Endothelial cell of umbilical vein (primary cell): ENCODE measurements at regions not wholly inside any gene's neighbourhood (a gene's known extent, or its start where the extent isn't known, plus 50 kb on each side); places are given as distances from the start of the nearest gene placed in this dataset.

Experiments
- BruUV-seq: library from RNA; stranded (reverse); fragments of 400-500 nt; replicated peaks from 2 replicates; lab custom pipeline; 2021; lab: Mats Ljungman, UMichigan
- CTCF ChIA-PET: fragments of 300-600, 350-600 bp; sonication (Branson Sonifier 250); formaldehyde crosslinking; loops from one replicate; lab custom pipeline; 2021; ENCODE audit warnings: antibody characterized with exemption, inconsistent platforms; lab: Charles Lee
- POLR2A ChIA-PET: fragments of 300-600, 350-600 bp; sonication (Branson Sonifier 250); formaldehyde crosslinking; loops from one replicate; lab custom pipeline; 2021; ENCODE audit warnings: antibody characterized with exemption, inconsistent platforms; lab: Charles Lee
- DNase-seq: peaks from one replicate; pipeline ENCODE4 v3.0.0-alpha.2; 2011; ENCODE audit warnings: low read depth, low spot score
- FAIRE-seq: peaks from 2 replicates; lab custom pipeline; 2011; peaks lifted over from hg19 to GRCh38; lab: Jason Lieb, UNC
- H2AFZ ChIP-seq: 2 replicates; pipeline ENCODE4 v1.6.0; 2012; ENCODE audit warnings: low read depth, low read length, control low read depth, inconsistent platforms
- H3K27ac ChIP-seq: 2 replicates; pipeline ENCODE4 v1.5.1; 2011; ENCODE audit warnings: low read depth, mild to moderate bottlenecking, control low read depth, low read length, moderate library complexity; ENCODE audit not compliant: insufficient read depth
- H3K27me3 ChIP-seq, 2 experiments: 2 replicates each; pipeline versions ENCODE4 v1.6.0 to v1.6.1; 2011; ENCODE audit warnings: low read length in 2 of 2, mixed read lengths in 1 of 2; ENCODE audit not compliant: control insufficient read depth in 2 of 2, insufficient read depth in 2 of 2
- H3K36me3 ChIP-seq, 2 experiments: 2 replicates in 1 of 2; 3 replicates in 1 of 2; pipeline ENCODE4 v1.5.1; 2011; ENCODE audit warnings: low read length in 2 of 2, mild to moderate bottlenecking in 1 of 2, moderate library complexity in 1 of 2; ENCODE audit not compliant: control insufficient read depth in 2 of 2, insufficient read depth in 2 of 2; ENCODE audit errors: extremely low read depth in 1 of 2
- H3K4me1 ChIP-seq: 3 replicates; pipeline ENCODE4 v1.5.1; 2011; ENCODE audit warnings: mild to moderate bottlenecking, low read length; ENCODE audit not compliant: control insufficient read depth, insufficient read depth; ENCODE audit errors: extremely low read depth
- H3K4me2 ChIP-seq: 2 replicates; pipeline ENCODE4 v1.6.1; 2011; ENCODE audit warnings: low read length, control low read depth, mixed read lengths; ENCODE audit not compliant: insufficient read depth
- H3K4me3 ChIP-seq, 3 experiments: fragments of 200-600 bp in 1 of 3; sonication (generic), shearing (Covaris generic) in 1 of 3; replicated peaks in 1 of 3; 2 replicates each; pipeline ENCODE4 v1.5.1; 2011 to 2016; ENCODE audit warnings: control low read depth in 3 of 3, low read length in 3 of 3, mild to moderate bottlenecking in 2 of 3, inconsistent platforms in 1 of 3, low read depth in 1 of 3, moderate library complexity in 1 of 3; ENCODE audit not compliant: insufficient read depth in 1 of 3
- H3K79me2 ChIP-seq: 2 replicates; pipeline ENCODE4 v1.6.0; 2012; ENCODE audit warnings: low read length, inconsistent platforms; ENCODE audit not compliant: control insufficient read depth, insufficient read depth
- H3K9ac ChIP-seq: replicated peaks from 2 replicates; pipeline ENCODE3; 2011; ENCODE audit warnings: low read length, control low read depth; ENCODE audit not compliant: insufficient read depth; ENCODE audit errors: extremely low read depth
- H3K9me1 ChIP-seq: replicated peaks from 3 replicates; pipeline ENCODE4 v1.6.0; 2011; ENCODE audit warnings: mild to moderate bottlenecking, low read length; ENCODE audit not compliant: control insufficient read depth, insufficient read depth; ENCODE audit errors: extremely low read depth
- H3K9me3 ChIP-seq: replicated peaks from 2 replicates; pipeline ENCODE4 v1.5.1; 2012; ENCODE audit warnings: low read length, inconsistent platforms; ENCODE audit not compliant: control insufficient read depth, insufficient read depth
- H4K20me1 ChIP-seq: replicated peaks from 2 replicates; pipeline ENCODE3; 2011; ENCODE audit warnings: mild to moderate bottlenecking, low read length; ENCODE audit not compliant: control insufficient read depth, insufficient read depth; ENCODE audit errors: extremely low read depth
- FOS ChIP-seq: IDR thresholded peaks from 2 replicates; pipeline ENCODE4 v1.6.1; 2011; ENCODE audit warnings: mild to moderate bottlenecking, low read length, moderate library complexity, borderline replicate concordance; ENCODE audit not compliant: insufficient read depth
- GATA2 ChIP-seq: IDR thresholded peaks from 2 replicates; pipeline ENCODE4 v1.7.0; 2011; ENCODE audit warnings: low read depth, mild to moderate bottlenecking, moderate library complexity, mixed read lengths, low read length; ENCODE audit not compliant: insufficient read length, insufficient read depth
- MYC ChIP-seq: IDR thresholded peaks from one replicate; pipeline ENCODE4 v1.6.1; 2011; ENCODE audit warnings: mild to moderate bottlenecking, low read depth, low read length
- POLR2A ChIP-seq: IDR thresholded peaks from 2 replicates; pipeline ENCODE4 v1.6.1; 2012; ENCODE audit warnings: low read depth, mild to moderate bottlenecking, control low read depth, low read length
- dilution Hi-C: fragments of 300-500 bp; cut with MboI; formaldehyde crosslinking; loops from one replicate; pipeline ENCODE4 v1.15.0; 2019; ENCODE audit warnings: low sequenced_read_pairs; ENCODE audit not compliant: extremely low pct_ligation_motif_present
- intact Hi-C: fragments of 100-400 bp; cut with micrococcal nuclease; formaldehyde crosslinking; loops from one replicate; pipeline ENCODE4 v1.10.0; 2022
- TF ChIP-seq, protein P1 (sequence below): IDR thresholded peaks from 2 replicates; pipeline ENCODE4 v1.6.1; 2011; ENCODE audit not compliant: insufficient read depth, insufficient read length

DNA sequence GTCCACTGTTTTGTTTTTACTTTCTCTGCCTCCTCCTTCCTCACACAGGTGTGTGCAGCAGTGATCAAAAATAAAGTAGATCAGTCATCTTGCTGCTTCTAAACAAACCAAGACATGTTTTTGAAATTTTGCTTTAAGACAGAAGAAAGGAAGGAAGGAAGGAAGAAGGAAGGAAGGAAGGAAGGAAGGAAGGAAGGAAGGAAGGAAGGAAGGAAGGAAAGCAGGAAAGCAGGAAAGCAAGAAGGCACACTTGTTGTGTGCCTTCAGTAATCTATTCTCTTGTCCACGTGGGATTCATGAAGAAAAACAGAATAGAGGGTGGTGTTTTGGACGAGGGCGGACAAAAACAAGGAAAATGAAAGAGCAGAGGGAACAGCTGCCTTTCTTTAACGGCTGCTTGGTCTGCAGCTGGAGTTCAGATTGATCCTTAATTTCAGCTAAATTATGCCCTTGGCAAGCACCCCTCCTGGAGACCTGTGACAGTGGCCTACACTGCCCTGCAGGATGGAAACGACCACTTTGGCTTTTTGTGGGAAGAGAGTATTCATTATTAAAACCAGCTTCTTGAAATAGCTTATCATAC, 188.5 kb upstream of the IRX3 start:
- Histone ChIP-seq H3K79me2 (no peaks in the 10 kb centered on the region), H3K9ac (no peak overlapping the region), H3K36me3 (no peaks in the 10 kb centered on the region), H3K4me3 (no peak overlapping the region), H3K4me1 (no peaks in the 10 kb centered on the region), H3K27me3 (no peaks in the 10 kb centered on the region), H3K27ac (no peak overlapping the region), H3K4me2 (no peak overlapping the region), H4K20me1 (no peaks in the 10 kb centered on the region), H3K9me1 (no peaks in the 10 kb centered on the region), H2AFZ (no peak overlapping the region), H3K9me3 (no peaks in the 10 kb centered on the region)
- no peak for TF ChIP-seq MYC
- DNase-seq (no peak), FAIRE-seq (no peak)
- intact Hi-C loops (no loop called here), dilution Hi-C loops (no loop called here)
- POLR2A ChIA-PET = no interaction called here
- CTCF ChIA-PET = no interaction called here
- BruUV-seq = no TSS peak

DNA sequence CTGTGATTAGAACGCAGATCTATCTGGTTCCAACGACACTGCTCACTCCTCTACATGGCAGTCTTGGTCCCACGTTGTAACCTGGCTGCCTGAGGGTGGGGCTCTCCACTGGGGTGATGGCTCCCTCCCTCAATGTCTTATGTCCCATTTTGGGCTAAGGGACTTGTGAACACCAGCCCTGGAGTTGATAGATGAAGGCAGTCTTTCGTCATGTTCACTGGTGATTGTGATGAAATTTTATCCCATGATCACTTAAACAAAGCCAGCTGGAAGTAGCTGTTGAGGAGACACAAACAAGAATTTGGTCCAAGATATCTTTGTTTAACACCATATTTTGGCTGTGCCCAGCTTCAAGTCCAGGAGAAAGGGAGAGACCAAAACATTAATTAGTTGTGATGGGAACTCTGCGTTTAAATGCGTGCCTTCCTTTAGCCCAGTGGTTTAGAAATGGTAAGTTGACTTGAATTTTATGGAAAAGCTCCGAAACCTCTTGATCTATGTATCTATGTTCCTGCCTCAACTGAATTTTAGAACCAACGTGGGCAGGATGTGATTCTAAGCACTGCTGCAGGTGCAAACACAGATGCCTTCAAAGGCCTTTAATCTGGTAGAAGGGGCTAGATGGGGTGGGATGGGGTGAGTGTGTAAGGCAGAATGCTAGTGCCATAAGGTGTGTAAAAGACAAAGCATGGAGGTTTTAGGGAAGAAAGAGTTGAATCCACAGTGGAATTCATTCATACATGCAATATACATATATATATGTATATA, 186.8 kb upstream of the IRX3 start:
- FAIRE-seq = no peak
- no TSS peak for BruUV-seq

More for the DNA sequence above, 186.8 kb upstream of the IRX3 start:
- Histone ChIP-seq H3K27ac (no peak overlapping the region), H3K4me2 (no peak overlapping the region), H3K4me3 (no peak overlapping the region), H3K79me2 (no peaks in the 10 kb centered on the region), H3K36me3 (no peaks in the 10 kb centered on the region), H3K9ac (no peak overlapping the region), H2AFZ (no peak overlapping the region), H4K20me1 (no peaks in the 10 kb centered on the region), H3K9me1 (no peaks in the 10 kb centered on the region), H3K27me3 (no peaks in the 10 kb centered on the region), H3K9me3 (no peaks in the 10 kb centered on the region), H3K4me1 (no peaks in the 10 kb centered on the region)
- TF ChIP-seq POLR2A = no peak
- TF ChIP-seq MYC = no peak
- no peak for TF ChIP-seq FOS
- TF ChIP-seq, protein P1, sequence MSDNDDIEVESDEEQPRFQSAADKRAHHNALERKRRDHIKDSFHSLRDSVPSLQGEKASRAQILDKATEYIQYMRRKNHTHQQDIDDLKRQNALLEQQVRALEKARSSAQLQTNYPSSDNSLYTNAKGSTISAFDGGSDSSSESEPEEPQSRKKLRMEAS = no peak
- TF ChIP-seq GATA2 = no peak
- dilution Hi-C loops (no loop called here), intact Hi-C loops (no loop called here)
- ChIA-PET POLR2A (no interaction called here), CTCF (no interaction called here)
- DNase-seq = no peak
